Endodermal cell (in vitro differentiated cells): ENCODE measurements at regions not wholly inside any gene's neighbourhood (a gene's known extent, or its start where the extent isn't known, plus 50 kb on each side); places are given as distances from the start of the nearest gene placed in this dataset.

Source experiments
- DNase-seq: peaks from one replicate; pipeline ENCODE4 v3.0.0-alpha.2; 2017
- H3K27ac ChIP-seq: 2 replicates; pipeline ENCODE4 v1.5.1; 2013; ENCODE audit warnings: mild to moderate bottlenecking, low read depth, low read length, moderate library complexity
- H3K27me3 ChIP-seq: 2 replicates; pipeline ENCODE4 v1.6.1; 2013; ENCODE audit warnings: mild to moderate bottlenecking, low read length, moderate library complexity; ENCODE audit not compliant: insufficient read depth, control insufficient read depth, poor library complexity, severe bottlenecking
- H3K36me3 ChIP-seq: 2 replicates; pipeline ENCODE4 v1.7.0; 2013; ENCODE audit warnings: mild to moderate bottlenecking, low read length, moderate library complexity; ENCODE audit not compliant: control insufficient read depth, insufficient read depth
- H3K4me1 ChIP-seq: one replicate; pipeline ENCODE4 v1.7.0; 2013; ENCODE audit warnings: low read length; ENCODE audit not compliant: control insufficient read depth, insufficient read depth
- H3K4me3 ChIP-seq: 2 replicates; pipeline ENCODE4 v1.5.1; 2013; ENCODE audit warnings: mild to moderate bottlenecking, low read length, moderate library complexity
- H3K9ac ChIP-seq: 2 replicates; pipeline ENCODE4 v1.6.1; 2013; ENCODE audit warnings: mild to moderate bottlenecking, low read length, moderate library complexity; ENCODE audit not compliant: poor library complexity, severe bottlenecking; ENCODE audit errors: extremely low read depth
- H3K9me3 ChIP-seq: 2 replicates; pipeline ENCODE4 v1.6.1; 2013; ENCODE audit warnings: mild to moderate bottlenecking, low read length, moderate library complexity; ENCODE audit not compliant: control insufficient read depth
- H3K27ac Mint-ChIP-seq: 2 replicates; pipeline ENCODE4 v1.8.0; 2020; ENCODE audit warnings: mixed read lengths
- H3K27me3 Mint-ChIP-seq: 2 replicates; pipeline ENCODE4 v1.8.0; 2021; ENCODE audit warnings: mild to moderate bottlenecking, mixed read lengths; ENCODE audit not compliant: insufficient read depth
- H3K36me3 Mint-ChIP-seq: 2 replicates; pipeline ENCODE4 v1.8.0; 2020; ENCODE audit warnings: low read depth, mixed read lengths
- H3K4me1 Mint-ChIP-seq: 2 replicates; pipeline ENCODE4 v1.8.0; 2020; ENCODE audit warnings: mixed read lengths
- H3K4me3 Mint-ChIP-seq: 2 replicates; pipeline ENCODE4 v1.8.0; 2020; ENCODE audit warnings: mild to moderate bottlenecking, moderate library complexity, mixed read lengths
- H3K9me3 Mint-ChIP-seq: 2 replicates; pipeline ENCODE4 v1.8.0; 2020; ENCODE audit warnings: mild to moderate bottlenecking, mixed read lengths
- CTCF ChIP-seq: fragments of 200-600 bp; sonication (generic); conservative IDR thresholded peaks from 2 replicates; pipeline ENCODE4 v1.5.0; 2021; ENCODE audit warnings: antibody characterized with exemption, mild to moderate bottlenecking
- WGBS, 2 experiments: methylation state at CpG; one replicate each; pipeline versions ENCODE4 v1.1.5 to v1.1.7; 2013; ENCODE audit warnings: missing lambda C conversion rate in 2 of 2, mixed read lengths in 1 of 2; ENCODE audit not compliant: insufficient coverage in 1 of 2, insufficient read length in 1 of 2; 5-methylcytosine and 5-hydroxymethylcytosine counted together

DNA sequence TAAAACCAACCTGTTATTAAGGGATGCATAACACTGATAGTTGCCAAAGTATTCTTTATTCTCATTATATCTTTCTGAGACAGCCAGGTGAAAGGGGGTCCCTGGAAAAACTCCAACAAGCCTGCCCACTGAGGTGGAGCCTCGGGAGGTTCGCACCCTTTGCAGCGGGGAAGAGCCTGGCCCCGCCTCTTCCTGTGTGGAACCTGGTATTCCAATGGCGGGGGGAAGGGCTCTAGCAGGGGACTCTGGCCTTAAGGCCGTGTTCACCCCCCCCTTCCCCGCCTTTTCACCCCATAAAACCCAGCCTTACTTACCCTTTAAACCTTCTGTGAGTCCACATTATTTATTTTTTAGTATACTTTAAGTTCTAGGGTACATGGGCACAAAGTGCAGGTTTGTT lies 62.4 kb upstream of the PDK4 start:
- Histone ChIP-seq H3K27ac (no peak overlapping the region), H3K4me1 (no peaks in the 10 kb centered on the region), H3K36me3 (no peaks in the 10 kb centered on the region), H3K27me3 (no peaks in the 10 kb centered on the region), H3K4me3 (no peak overlapping the region), H3K9ac (no peak overlapping the region), H3K9me3 (no peaks in the 10 kb centered on the region)
- Mint-ChIP-seq H3K4me1 (no peaks in the 10 kb centered on the region), H3K27me3 (no peaks in the 10 kb centered on the region), H3K36me3 (no peaks in the 10 kb centered on the region), H3K4me3 (no peak overlapping the region), H3K27ac (no peak overlapping the region), H3K9me3 (peaks cover 4% of the 10 kb centered on the region)
- WGBS, 2 experiments, result 87 to 100% methylated on average over 2 to 7 of the region's 7 CpGs
- no peak for DNase-seq
- no peak for TF ChIP-seq CTCF

- no peaks in the 10 kb centered on the region for H3K36me3 Mint-ChIP-seq
- 42 to 62% methylated on average over 2 to 3 of the region's 3 CpGs for WGBS, 2 experiments
- no peaks in the 10 kb centered on the region for H3K9me3 ChIP-seq
- no peaks in the 10 kb centered on the region for H3K27me3 Mint-ChIP-seq
- no peak overlapping the region for H3K27ac ChIP-seq
- no peaks in the 10 kb centered on the region for H3K4me1 Mint-ChIP-seq
- no peaks in the 10 kb centered on the region for H3K27me3 ChIP-seq
- H3K4me3 ChIP-seq, result no peak overlapping the region
- H3K4me3 Mint-ChIP-seq, result no peak overlapping the region
- H3K9me3 Mint-ChIP-seq, result no peaks in the 10 kb centered on the region
- H3K4me1 ChIP-seq, result no peaks in the 10 kb centered on the region
- H3K36me3 ChIP-seq, result no peaks in the 10 kb centered on the region
- no peak for TF ChIP-seq CTCF
- no peak overlapping the region for H3K27ac Mint-ChIP-seq
- no peak for DNase-seq
- no peak overlapping the region for H3K9ac ChIP-seq
Measured at GRCh38 chr7:95649546-95649945, 53.2 kb upstream of the PDK4 start.

DNA sequence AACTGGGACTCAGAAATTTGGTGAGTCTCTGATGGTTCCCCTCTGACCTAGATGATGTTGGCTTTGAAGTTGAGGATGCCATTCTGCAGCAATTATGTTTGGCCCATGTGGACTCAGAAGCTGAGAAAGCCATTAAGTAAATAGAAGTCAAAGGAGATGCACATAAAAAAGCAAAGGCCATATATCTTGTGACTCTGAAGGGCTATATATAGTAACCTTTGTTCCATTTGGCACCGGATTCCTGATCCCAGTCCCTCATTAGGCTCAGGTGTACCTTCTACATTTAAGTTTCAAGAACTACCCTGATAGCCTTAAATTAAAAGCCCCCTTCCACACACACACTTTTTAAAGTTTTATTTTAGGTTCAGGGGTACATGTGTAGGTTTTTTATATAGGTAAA lies 50.0 kb upstream of the PDK4 start:
- 76% methylated on average over 1 of the region's 1 CpG; no CpG with 5 or more reads in 1 of the 2 experiments for WGBS, 2 experiments
- Histone ChIP-seq H3K9ac (no peak overlapping the region), H3K4me1 (no peaks in the 10 kb centered on the region), H3K36me3 (no peaks in the 10 kb centered on the region), H3K9me3 (no peaks in the 10 kb centered on the region), H3K27ac (no peak overlapping the region), H3K27me3 (no peaks in the 10 kb centered on the region), H3K4me3 (no peak overlapping the region)
- Mint-ChIP-seq H3K27me3 (peaks cover 3% of the 10 kb centered on the region), H3K9me3 (no peaks in the 10 kb centered on the region), H3K4me1 (no peaks in the 10 kb centered on the region), H3K27ac (no peak overlapping the region), H3K36me3 (no peaks in the 10 kb centered on the region), H3K4me3 (no peak overlapping the region)
- no peak for TF ChIP-seq CTCF
- DNase-seq, result no peak
